ENCODE measurements at regions not wholly inside any gene's neighbourhood (a gene's known extent, or its start where the extent isn't known, plus 50 kb on each side); places are given as distances from the start of the nearest gene placed in this dataset.

GRCh38 chr5:142378737-142379634 lies 54.2 kb upstream of the SPRY4 start:
- DNase-seq (ENCODE audit: low read depth in 2 of 2), result no peak

GRCh38 chr5:142375944-142376411 lies 51.2 kb upstream of the SPRY4 start:
- DNase-seq (ENCODE audit: low read depth in 2 of 2), result no peak

All from stimulated activated CD4-positive, alpha-beta T cell treated with anti-CD3 and anti-CD28 coated beads, Interleukin-12 subunit alpha, Interleukin-12 subunit beta, amount 100 ng/mL, for 24 hours (primary cell).